ENCODE measurements at regions not wholly inside any gene's neighbourhood (a gene's known extent, or its start where the extent isn't known, plus 50 kb on each side); places are given as distances from the start of the nearest gene placed in this dataset.

GRCh38 chr2:22062679-22063078 is 938.9 kb downstream of the TDRD15 start:
- CTCF ChIA-PET: no interaction called here
- Histone ChIP-seq H3K27ac (ENCODE audit: extremely low read depth, low read depth, low read length) (no peak overlapping the region), H3K4me1 (ENCODE audit: control insufficient read depth, insufficient read depth, low read length) (no peaks in the 10 kb centered on the region), H3K4me3 (ENCODE audit: low read depth, low read length) (no peak overlapping the region), H3K9me3 (ENCODE audit: control insufficient read depth, insufficient read depth, low read depth, low read length) (no peaks in the 10 kb centered on the region), H3K36me3 (ENCODE audit: control insufficient read depth in 2 of 2, insufficient read depth in 1 of 2, low read length in 2 of 2) (no peaks in the 10 kb centered on the region)
- POLR2A ChIA-PET: no interaction called here
- TF ChIP-seq GLI2 (tag by site-specific recombination; IDR thresholded peaks at IDR 0.05; ENCODE audit: borderline replicate concordance, low read depth): no peak
- TF ChIP-seq ZNF561 (tag by site-specific recombination; IDR thresholded peaks at IDR 0.05; ENCODE audit: borderline replicate concordance): no peak
- TF ChIP-seq GLI4 (tag by site-specific recombination; IDR thresholded peaks at IDR 0.05): no peak
- TF ChIP-seq ZNF792 (tag by site-specific recombination; IDR thresholded peaks at IDR 0.05): no peak
- TF ChIP-seq TCF7L2 (IDR thresholded peaks at IDR 0.05; ENCODE audit: borderline replicate concordance, low read depth, low read length): no peak
- TF ChIP-seq ZBTB6 (tag by site-specific recombination; IDR thresholded peaks at IDR 0.05): no peak

DNA sequence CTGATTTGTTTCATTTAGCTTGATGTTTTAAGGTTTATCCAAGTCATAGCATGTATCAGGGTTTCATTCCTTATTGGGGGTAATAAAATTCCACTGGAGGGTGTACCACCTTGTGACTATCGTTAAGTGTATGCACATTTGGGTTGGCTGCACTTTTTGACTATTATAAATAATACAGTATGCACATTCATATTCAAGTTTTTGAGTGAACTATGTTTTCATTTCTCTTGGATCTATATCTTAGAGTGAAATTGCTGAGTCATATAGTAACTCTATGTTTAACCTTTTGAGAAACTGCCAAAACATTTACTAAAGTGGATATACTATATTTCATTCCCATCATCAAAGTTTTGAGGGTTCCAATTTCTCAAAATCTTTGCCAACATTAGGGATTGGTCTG is 952.7 kb downstream of the TDRD15 start:
- ChIA-PET POLR2A (no interaction called here), CTCF (no interaction called here)
- H3K27ac ChIP-seq (ENCODE audit: extremely low read depth, low read depth, low read length): no peak overlapping the region
- H3K36me3 ChIP-seq (ENCODE audit: control insufficient read depth in 2 of 2, insufficient read depth in 1 of 2, low read length in 2 of 2): no peaks in the 10 kb centered on the region
- no peaks in the 10 kb centered on the region for H3K4me1 ChIP-seq (ENCODE audit: control insufficient read depth, insufficient read depth, low read length)
- no peak overlapping the region for H3K4me3 ChIP-seq (ENCODE audit: low read depth, low read length)
- no peaks in the 10 kb centered on the region for H3K9me3 ChIP-seq (ENCODE audit: control insufficient read depth, insufficient read depth, low read depth, low read length)
- TF ChIP-seq YY2 (tag by site-specific recombination; IDR thresholded peaks at IDR 0.05) (no peak), ZNF837 (tag by site-specific recombination; IDR thresholded peaks at IDR 0.05) (no peak), ZNF239 (tag by site-specific recombination; IDR thresholded peaks at IDR 0.05) (no peak), ZNF677 (tag by site-specific recombination; IDR thresholded peaks at IDR 0.05) (no peak), ZNF174 (tag by site-specific recombination; IDR thresholded peaks at IDR 0.05) (no peak), PRDM4 (tag by site-specific recombination; IDR thresholded peaks at IDR 0.05) (no peak)

GRCh38 chr2:22078701-22079100 is 954.9 kb downstream of the TDRD15 start:
- H3K36me3 ChIP-seq (ENCODE audit: control insufficient read depth in 2 of 2, insufficient read depth in 1 of 2, low read length in 2 of 2): no peaks in the 10 kb centered on the region
- ChIA-PET CTCF (no interaction called here), POLR2A (no interaction called here)
- H3K9me3 ChIP-seq (ENCODE audit: control insufficient read depth, insufficient read depth, low read depth, low read length): no peaks in the 10 kb centered on the region
- no peak overlapping the region for H3K27ac ChIP-seq (ENCODE audit: extremely low read depth, low read depth, low read length)
- no peak overlapping the region for H3K4me3 ChIP-seq (ENCODE audit: low read depth, low read length)
- no peaks in the 10 kb centered on the region for H3K4me1 ChIP-seq (ENCODE audit: control insufficient read depth, insufficient read depth, low read length)
- TF ChIP-seq SCRT1 (tag by site-specific recombination; IDR thresholded peaks at IDR 0.05; ENCODE audit: borderline replicate concordance) (no peak), ZFP3 (tag by site-specific recombination; IDR thresholded peaks at IDR 0.05; ENCODE audit: low read depth) (no peak), ZNF645 (tag by site-specific recombination; IDR thresholded peaks at IDR 0.05) (no peak), ZNF146 (tag by site-specific recombination; IDR thresholded peaks at IDR 0.05) (no peak), ZNF777 (tag by site-specific recombination; IDR thresholded peaks at IDR 0.05; ENCODE audit: borderline replicate concordance) (no peak), FEZF1 (tag by site-specific recombination; IDR thresholded peaks at IDR 0.05) (no peak), ZNF112 (tag by site-specific recombination; IDR thresholded peaks at IDR 0.05) (no peak), ZNF16 (tag by site-specific recombination; IDR thresholded peaks at IDR 0.05; ENCODE audit: low read depth) (no peak), ZEB2 (tag by site-specific recombination; IDR thresholded peaks at IDR 0.05) (no peak), ZNF121 (tag by site-specific recombination; IDR thresholded peaks at IDR 0.05) (no peak), ZNF416 (tag by site-specific recombination; IDR thresholded peaks at IDR 0.05) (no peak)
- TF ChIP-seq, protein P1, sequence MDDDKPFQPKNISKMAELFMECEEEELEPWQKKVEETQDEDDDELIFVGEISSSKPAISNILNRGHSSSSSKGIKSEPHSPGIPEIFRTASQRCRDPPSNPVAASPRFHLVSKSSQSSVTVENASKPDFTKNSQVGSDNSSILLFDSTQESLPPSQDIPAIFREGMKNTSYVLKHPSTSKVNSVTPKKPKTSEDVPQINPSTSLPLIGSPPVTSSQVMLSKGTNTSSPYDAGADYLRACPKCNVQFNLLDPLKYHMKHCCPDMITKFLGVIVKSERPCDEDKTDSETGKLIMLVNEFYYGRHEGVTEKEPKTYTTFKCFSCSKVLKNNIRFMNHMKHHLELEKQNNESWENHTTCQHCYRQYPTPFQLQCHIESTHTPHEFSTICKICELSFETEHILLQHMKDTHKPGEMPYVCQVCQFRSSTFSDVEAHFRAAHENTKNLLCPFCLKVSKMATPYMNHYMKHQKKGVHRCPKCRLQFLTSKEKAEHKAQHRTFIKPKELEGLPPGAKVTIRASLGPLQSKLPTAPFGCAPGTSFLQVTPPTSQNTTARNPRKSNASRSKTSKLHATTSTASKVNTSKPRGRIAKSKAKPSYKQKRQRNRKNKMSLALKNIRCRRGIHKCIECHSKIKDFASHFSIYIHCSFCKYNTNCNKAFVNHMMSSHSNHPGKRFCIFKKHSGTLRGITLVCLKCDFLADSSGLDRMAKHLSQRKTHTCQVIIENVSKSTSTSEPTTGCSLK (tag by site-specific recombination; IDR thresholded peaks at IDR 0.05): no peak
- TF ChIP-seq, protein P2, sequence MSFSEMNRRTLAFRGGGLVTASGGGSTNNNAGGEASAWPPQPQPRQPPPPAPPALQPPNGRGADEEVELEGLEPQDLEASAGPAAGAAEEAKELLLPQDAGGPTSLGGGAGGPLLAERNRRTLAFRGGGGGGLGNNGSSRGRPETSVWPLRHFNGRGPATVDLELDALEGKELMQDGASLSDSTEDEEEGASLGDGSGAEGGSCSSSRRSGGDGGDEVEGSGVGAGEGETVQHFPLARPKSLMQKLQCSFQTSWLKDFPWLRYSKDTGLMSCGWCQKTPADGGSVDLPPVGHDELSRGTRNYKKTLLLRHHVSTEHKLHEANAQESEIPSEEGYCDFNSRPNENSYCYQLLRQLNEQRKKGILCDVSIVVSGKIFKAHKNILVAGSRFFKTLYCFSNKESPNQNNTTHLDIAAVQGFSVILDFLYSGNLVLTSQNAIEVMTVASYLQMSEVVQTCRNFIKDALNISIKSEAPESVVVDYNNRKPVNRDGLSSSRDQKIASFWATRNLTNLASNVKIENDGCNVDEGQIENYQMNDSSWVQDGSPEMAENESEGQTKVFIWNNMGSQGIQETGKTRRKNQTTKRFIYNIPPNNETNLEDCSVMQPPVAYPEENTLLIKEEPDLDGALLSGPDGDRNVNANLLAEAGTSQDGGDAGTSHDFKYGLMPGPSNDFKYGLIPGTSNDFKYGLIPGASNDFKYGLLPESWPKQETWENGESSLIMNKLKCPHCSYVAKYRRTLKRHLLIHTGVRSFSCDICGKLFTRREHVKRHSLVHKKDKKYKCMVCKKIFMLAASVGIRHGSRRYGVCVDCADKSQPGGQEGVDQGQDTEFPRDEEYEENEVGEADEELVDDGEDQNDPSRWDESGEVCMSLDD (tag by site-specific recombination; IDR thresholded peaks at IDR 0.05): no peak

Measured in HEK293 (cell line).